ENCODE measurements at regions not wholly inside any gene's neighbourhood (a gene's known extent, or its start where the extent isn't known, plus 50 kb on each side); places are given as distances from the start of the nearest gene placed in this dataset.

GRCh38 chr4:107449611-107450369, 270.2 kb downstream of the PAPSS1 start:
- TF ChIP-seq CTCF (IDR thresholded peaks at IDR 0.05; ENCODE audit: extremely low read depth in 1 of 2, insufficient read depth in 1 of 2, low read depth in 1 of 2, low read length in 2 of 2) = no peak
- no peak for TF ChIP-seq MAX (IDR thresholded peaks at IDR 0.05; ENCODE audit: insufficient read depth, insufficient read length)
- no peak for TF ChIP-seq POLR2A (IDR thresholded peaks at IDR 0.05; ENCODE audit: low read depth, low read length)
- no peak for TF ChIP-seq GATA2 (IDR thresholded peaks at IDR 0.05; ENCODE audit: insufficient read depth, insufficient read length, low read depth, low read length)
- no peak for TF ChIP-seq MYC (IDR thresholded peaks at IDR 0.05; ENCODE audit: low read depth, low read length)
- TF ChIP-seq JUN (IDR thresholded peaks at IDR 0.05; ENCODE audit: borderline replicate concordance, insufficient read depth, insufficient read length, low read depth) = no peak
- no peak for TF ChIP-seq POLR2AphosphoS5 (IDR thresholded peaks at IDR 0.05; ENCODE audit: insufficient read depth, low read depth, low read length)
